Activated T-cell treated with anti-CD3 and anti-CD28 coated beads for 4 hours (primary cell): ENCODE measurements at regions not wholly inside any gene's neighbourhood (a gene's known extent, or its start where the extent isn't known, plus 50 kb on each side); places are given as distances from the start of the nearest gene placed in this dataset.

Experiments
- DNase-seq: peaks from one replicate; pipeline ENCODE4 v3.0.0-alpha.2; 2020

- DNase-seq: no peak
Observed at GRCh38 chr16:18050777-18051176, 285.8 kb downstream of the NPIPA8 start.

DNA sequence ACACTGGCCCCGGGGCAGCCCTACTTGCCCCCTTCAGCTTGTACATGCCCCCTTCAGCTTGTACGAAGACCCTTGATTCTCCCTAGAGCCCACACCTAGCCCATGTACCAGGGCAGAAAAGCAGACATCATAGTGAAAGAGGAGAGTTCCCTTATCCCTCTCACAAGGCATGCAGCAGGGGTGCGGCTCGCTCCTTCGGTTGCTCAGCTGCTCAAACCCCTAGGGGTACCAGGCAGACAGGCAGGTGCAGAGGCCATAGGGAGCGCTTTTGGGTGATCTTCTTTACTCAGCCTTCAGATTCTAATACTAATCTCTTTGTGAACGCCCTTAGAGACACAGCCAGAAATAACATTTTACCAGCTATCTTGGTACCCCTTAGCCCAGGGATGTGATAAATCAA is 286.3 kb downstream of the NPIPA8 start:
- DNase-seq: no peak

DNA sequence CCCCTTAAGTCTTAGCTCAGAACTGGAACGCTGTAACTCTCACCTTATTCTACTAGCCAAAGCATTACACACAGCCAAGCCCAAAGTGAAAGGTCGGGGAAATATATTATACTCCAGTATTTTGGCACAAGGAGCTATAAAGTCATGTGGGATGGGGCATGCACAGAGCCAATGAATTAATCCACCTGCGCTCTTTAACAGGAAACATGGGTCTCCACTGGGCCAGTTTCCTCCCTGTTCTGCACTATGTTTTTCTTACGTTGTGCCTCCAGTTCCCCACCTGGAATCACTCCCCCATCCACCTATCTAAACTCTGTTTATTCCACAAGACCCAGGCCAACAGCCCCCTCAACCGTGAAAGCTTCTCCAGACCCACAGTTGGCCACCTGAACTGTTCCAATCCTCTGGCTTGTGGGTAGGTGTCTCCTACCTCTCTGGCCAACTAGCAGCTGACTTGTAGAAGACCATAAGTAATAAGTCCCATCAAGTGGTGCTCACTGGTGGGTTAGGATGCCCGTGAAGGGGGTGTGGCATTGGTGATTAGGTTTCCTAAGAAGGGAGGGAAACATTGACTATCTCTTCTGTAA is 286.9 kb downstream of the NPIPA8 start:
- DNase-seq: no peak

DNA sequence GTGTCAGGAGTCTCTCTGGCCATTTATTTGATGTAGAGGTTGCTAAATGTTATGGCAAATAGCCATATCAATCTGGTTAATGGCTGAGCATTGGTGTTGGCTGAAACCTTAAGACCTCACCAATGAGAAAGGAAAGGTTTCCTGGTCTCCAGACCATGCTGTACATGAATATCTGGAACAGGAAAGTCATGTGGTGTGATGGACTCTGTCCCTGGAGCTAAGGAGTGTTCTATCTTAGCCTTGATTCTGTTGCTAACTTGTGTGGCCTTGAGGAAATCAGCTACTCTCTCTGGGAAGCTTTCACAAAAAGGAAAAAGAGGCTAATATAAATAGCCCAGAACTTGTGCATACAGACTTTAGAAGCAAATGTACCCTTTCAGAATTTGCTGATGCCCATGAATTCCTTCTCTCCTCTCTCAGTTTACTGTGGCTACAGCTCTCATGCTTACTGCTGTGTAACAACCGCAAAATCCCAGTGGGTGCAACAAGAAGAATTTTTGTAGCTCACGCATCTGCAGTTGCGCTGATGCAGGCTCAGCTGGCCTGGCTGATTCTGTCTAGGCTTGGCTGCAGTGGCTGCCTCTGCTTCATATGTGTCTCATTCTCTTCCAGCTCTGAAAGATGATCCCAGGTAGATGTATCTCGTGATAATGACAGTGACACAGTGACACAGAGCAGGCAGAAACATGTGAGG is 287.5 kb downstream of the NPIPA8 start:
- no peak for DNase-seq

DNA sequence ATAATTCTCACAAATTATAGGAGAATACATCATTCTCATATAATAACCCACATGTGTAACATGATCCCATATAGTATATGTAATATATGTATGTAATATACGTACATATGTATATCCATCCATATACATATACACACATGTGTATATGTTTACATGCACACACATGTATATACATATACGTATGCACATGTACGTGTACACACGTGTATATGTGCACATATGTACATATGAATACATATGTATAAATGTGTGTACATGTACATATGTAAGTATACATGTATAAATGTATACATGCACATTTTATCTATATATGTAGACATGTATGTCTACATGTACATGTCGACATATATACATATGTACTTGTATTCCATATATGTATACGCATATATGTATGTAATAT is 288.8 kb downstream of the NPIPA8 start:
- no peak for DNase-seq

DNA sequence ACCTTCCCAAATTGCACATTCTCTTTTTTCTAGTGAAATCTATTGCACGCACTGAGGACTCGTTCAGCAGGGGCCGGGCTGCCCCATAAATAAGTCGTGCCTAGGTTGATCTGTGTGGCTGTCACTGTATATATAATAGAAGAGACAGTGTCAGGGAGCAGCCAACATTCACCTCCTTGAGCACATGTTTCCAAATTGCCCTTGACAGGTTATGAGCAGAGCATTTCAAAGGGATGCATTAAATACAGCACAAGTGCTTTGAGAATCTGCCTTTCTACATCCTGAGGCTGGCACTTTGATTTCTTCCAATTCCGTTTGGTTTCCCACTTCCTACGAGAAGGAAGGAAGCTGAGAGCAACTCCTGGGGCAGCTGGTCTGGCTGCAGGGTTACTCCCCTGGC is 291.2 kb downstream of the NPIPA8 start:
- DNase-seq: no peak

GRCh38 chr16:18041864-18042834 is 294.4 kb downstream of the NPIPA8 start:
- DNase-seq: no peak

DNA sequence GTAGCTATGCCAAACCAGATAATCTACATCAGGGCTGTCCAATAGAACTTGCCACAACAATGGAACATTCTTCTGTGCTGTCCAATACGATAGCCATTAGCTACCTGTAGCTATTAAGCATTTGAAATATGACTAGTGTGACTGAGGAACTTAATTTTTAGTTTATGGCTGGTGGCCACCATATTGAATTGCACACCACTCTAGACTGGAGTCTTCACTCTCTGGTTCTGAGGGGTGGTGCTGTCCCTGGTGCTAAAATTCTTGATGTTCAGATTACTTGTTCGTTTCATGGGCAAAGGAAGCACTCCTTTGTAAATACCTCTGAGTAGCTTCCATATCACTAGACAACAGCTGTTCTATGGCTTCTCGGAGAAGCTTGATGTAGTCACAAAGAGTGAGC is 296.6 kb downstream of the NPIPA8 start:
- no peak for DNase-seq

- no peak for DNase-seq
Observed at GRCh38 chr16:18037051-18037450, 299.5 kb downstream of the NPIPA8 start.

DNA sequence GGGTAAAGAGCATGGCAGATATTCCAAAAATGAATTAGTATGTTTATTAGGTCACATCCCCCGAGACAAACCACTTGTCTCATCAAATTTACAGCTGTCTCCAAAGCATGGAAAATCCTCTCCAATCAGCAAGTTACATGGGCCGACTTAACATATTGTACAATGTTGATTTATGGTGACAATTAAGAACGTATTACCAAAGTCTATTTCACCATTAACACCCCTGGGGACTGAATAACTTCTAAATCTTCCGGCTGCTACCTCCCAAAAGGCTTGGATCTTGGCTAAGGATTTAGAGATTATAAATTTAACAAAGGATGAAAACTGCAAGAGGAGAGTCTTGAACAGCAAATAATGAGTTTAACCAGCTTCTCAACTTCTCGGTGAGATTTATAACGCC is 311.9 kb downstream of the NPIPA8 start:
- DNase-seq: no peak

DNA sequence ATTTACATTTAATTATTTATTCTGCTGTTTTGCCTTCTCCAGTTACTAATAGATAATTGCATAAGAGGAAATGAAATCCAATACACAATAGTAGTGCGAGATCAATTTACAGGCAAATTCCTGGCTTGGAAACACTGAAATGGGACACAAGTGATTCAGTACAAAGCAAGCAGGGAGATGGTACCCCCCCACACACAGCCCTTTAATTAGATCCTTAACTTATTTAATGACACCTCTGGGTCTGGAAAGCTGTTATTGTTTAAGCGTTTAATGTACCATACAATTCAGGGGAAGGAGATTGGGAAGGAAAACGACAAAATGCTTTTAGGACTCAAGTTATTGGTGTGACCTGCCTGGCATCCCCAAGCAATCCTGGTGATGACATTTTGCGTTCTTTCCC is 318.2 kb downstream of the NPIPA8 start:
- no peak for DNase-seq

GRCh38 chr16:18013863-18014262 is 322.7 kb downstream of the NPIPA8 start:
- DNase-seq: no peak

- DNase-seq: no peak
Observed at GRCh38 chr16:18008356-18008755, 328.2 kb downstream of the NPIPA8 start.

DNA sequence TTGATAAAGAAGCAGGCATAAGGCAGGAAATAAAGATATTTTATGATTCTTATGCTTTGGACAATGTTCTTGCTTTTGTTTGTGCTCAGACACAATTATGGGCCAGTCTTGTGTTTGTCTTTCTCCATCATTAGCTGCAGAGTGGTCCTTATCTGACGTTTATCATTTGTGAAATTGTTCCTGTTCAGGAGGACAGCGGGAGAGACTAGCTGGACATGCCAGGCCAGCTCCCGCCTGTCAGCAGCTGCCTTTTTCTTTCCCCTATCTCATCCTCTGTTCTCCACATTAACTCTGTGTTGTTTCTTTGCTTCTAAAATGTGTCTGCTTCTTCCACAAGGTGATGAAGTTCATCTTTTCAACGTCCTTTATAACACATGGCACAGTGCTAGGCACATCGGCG is 333.5 kb downstream of the NPIPA8 start:
- DNase-seq: no peak

DNA sequence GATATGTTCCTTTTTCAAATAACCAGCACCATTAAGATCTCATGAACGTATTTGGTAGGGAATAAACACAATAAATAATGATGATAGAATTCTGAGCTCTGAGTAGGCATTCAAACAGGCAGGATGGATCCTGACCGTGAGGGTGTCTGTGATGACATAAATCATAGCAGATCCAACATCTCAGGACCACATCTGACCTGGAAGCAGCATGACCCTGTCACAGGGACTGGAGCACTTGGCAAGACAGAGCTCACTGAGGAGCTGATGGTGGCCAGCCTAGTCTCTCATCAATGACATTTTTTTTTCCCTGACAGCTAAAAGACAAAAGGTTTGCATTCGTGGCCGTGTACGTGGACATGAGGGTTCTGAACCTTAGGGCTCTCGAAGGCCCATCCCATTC is 337.5 kb downstream of the NPIPA8 start:
- no peak for DNase-seq

DNA sequence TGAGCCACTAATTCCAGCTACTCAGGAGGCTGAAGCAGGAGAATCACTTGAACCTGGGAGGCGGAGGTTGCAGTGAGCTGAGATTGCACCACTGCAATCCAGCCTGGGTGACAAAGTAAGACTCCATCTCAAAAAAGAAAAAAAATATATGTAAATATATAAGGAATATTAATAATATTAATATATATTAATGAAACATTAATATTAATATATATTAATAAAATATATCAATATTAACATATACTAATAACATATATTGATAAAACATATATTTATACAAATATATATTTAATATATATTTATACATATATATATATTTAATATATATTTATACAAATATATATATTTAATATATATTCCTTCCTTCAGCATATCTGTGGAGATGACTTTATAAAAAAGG is 338.0 kb downstream of the NPIPA8 start:
- no peak for DNase-seq

DNA sequence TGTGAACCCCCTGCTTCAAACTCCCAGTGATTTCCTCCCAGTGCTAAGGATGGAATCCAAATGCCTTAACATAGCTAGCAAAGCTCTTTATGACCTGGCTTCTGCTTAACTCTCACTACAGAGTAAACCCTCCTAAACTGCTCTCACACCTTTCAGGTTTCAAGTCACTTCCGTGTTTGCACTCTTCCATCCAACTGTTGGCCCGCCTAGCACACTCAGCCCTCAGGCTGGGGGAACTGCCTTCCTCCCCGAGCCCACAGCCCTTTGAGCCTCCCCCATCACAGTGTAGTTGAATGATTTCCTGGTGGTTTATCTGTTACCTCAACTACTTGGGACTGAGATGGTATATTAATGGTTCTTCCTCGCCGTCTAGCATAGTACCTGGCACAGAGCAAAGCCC is 342.5 kb downstream of the NPIPA8 start:
- DNase-seq: no peak

DNA sequence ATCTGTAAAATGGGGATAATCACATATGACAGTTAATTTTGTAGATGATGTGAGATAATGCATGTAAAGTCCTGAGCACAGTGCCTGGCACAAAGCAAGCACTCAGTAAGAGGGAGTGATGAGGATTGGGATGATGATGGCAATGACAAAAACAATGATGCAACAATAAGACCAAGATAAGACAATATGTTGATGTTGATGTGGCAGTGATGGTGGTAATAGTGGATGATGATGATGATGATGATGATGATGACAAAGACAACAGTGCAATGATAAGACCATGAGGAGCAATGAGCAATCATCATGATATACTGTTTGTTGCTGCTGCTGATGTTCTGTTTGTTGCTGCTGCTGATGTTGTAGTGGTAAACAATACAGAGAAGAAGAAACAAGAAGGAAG is 344.1 kb downstream of the NPIPA8 start:
- DNase-seq: no peak

DNA sequence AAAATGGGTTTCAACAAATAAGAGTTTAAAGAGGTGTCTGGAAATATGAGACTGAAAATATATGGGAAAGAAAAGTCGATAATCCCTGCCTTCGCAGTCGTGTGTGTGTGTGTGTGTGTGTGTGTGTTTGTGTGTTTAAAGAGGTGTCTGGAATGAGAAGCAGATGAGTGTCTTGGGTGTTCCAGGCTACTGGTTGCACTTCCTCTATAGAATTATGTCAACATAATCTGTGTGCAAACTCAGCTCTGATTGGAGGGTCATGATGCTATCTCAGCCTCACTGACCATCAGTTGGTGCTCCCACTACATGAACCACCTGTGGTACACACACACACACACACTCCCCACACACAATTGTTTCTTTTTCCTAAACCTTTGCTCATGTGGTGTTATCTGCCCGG is 347.3 kb downstream of the NPIPA8 start:
- no peak for DNase-seq

- DNase-seq: no peak
Observed at GRCh38 chr16:17988839-17989238, 347.7 kb downstream of the NPIPA8 start.

DNA sequence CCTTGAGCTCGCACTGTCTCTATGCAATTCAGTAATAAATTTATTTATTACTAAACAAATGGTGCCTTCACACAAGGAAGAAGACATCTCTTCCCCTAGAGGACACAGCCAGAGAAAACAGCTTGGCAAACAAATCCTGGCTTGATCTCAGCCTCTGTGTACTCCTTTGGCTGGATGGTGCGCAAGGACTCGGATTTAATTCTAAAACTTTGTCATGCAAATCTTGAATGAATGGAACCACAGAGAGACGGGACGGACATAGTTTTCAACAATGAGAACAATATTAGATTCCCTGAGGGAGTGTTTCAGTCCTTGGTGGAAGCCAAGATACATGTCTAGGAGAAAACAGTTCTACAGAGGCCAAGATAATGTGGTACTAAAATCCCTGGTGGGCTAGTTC is 349.5 kb downstream of the NPIPA8 start:
- no peak for DNase-seq

DNA sequence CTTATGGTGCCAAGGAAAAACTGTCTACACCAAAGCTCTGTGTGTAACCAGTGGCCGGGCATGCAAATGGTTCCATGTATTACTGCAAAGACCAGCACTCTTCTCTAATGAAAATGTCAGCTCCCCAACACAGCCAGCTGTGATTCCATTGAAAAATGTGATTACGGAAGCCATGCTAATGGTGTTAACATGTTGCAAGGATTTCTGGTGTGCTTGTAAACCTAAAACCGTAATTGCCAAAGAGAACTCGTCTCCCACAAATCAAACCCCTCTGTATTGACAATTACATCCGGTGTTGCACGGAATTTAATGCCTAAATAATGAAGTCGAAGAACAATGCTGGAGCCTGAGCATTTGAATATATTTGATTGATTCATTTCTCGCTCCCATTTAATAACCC is 351.7 kb downstream of the NPIPA8 start:
- DNase-seq: no peak

DNA sequence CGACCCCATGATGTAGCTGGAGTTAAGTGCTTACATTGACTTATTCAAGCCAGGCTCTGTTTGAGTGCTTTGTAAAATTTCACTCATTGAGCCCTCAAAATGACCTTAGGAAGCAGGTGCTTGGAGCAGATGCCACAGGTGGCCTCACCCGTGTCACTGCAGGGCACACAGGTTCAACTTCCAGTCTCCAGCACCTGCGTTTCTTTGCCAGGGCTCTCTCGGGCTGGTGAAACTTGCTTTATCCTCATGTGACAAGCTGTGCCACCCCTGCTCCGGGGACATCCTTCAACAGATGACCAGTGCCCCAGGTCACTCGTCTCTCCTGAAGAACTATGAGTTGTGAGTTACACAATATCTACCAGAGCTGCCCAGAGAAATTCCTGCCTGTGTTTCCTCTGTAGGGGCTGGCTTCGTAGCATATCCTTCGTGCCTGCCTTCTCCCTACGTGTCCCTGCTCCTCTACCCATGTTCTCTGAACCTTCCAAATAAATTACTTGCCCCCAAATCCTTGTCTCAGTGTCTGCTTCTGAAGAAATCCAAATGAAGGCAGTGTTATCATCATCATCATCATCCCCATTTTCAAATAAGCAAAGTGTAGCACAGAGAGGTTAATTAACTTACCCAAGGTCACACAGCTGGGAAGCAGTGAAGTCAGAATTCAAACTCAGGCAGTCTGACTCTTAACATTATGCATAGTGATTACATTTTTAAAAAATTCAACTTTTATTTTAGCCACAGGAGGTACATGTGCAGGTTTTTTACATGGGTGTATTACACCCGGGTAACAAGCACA is 352.5 kb downstream of the NPIPA8 start:
- no peak for DNase-seq
